Endothelial cell of umbilical vein (primary cell): ENCODE measurements at regions not wholly inside any gene's neighbourhood (a gene's known extent, or its start where the extent isn't known, plus 50 kb on each side); places are given as distances from the start of the nearest gene placed in this dataset.

Experiments used
- BruUV-seq: library from RNA; stranded (reverse); fragments of 400-500 nt; replicated peaks from 2 replicates; lab custom pipeline; 2021; lab: Mats Ljungman, UMichigan
- CTCF ChIA-PET: fragments of 300-600, 350-600 bp; sonication (Branson Sonifier 250); formaldehyde crosslinking; loops from one replicate; lab custom pipeline; 2021; ENCODE audit warnings: antibody characterized with exemption, inconsistent platforms; lab: Charles Lee
- POLR2A ChIA-PET: fragments of 300-600, 350-600 bp; sonication (Branson Sonifier 250); formaldehyde crosslinking; loops from one replicate; lab custom pipeline; 2021; ENCODE audit warnings: antibody characterized with exemption, inconsistent platforms; lab: Charles Lee
- DNase-seq: peaks from one replicate; pipeline ENCODE4 v3.0.0-alpha.2; 2011; ENCODE audit warnings: low read depth, low spot score
- FAIRE-seq: peaks from 2 replicates; lab custom pipeline; 2011; peaks lifted over from hg19 to GRCh38; lab: Jason Lieb, UNC
- H2AFZ ChIP-seq: 2 replicates; pipeline ENCODE4 v1.6.0; 2012; ENCODE audit warnings: low read depth, low read length, control low read depth, inconsistent platforms
- H3K27ac ChIP-seq: 2 replicates; pipeline ENCODE4 v1.5.1; 2011; ENCODE audit warnings: low read depth, mild to moderate bottlenecking, control low read depth, low read length, moderate library complexity; ENCODE audit not compliant: insufficient read depth
- H3K27me3 ChIP-seq, 2 experiments: 2 replicates each; pipeline versions ENCODE4 v1.6.0 to v1.6.1; 2011; ENCODE audit warnings: low read length in 2 of 2, mixed read lengths in 1 of 2; ENCODE audit not compliant: control insufficient read depth in 2 of 2, insufficient read depth in 2 of 2
- H3K36me3 ChIP-seq, 2 experiments: 2 replicates in 1 of 2; 3 replicates in 1 of 2; pipeline ENCODE4 v1.5.1; 2011; ENCODE audit warnings: low read length in 2 of 2, mild to moderate bottlenecking in 1 of 2, moderate library complexity in 1 of 2; ENCODE audit not compliant: control insufficient read depth in 2 of 2, insufficient read depth in 2 of 2; ENCODE audit errors: extremely low read depth in 1 of 2
- H3K4me1 ChIP-seq: 3 replicates; pipeline ENCODE4 v1.5.1; 2011; ENCODE audit warnings: mild to moderate bottlenecking, low read length; ENCODE audit not compliant: control insufficient read depth, insufficient read depth; ENCODE audit errors: extremely low read depth
- H3K4me2 ChIP-seq: 2 replicates; pipeline ENCODE4 v1.6.1; 2011; ENCODE audit warnings: low read length, control low read depth, mixed read lengths; ENCODE audit not compliant: insufficient read depth
- H3K4me3 ChIP-seq, 3 experiments: fragments of 200-600 bp in 1 of 3; sonication (generic), shearing (Covaris generic) in 1 of 3; replicated peaks in 1 of 3; 2 replicates each; pipeline ENCODE4 v1.5.1; 2011 to 2016; ENCODE audit warnings: control low read depth in 3 of 3, low read length in 3 of 3, mild to moderate bottlenecking in 2 of 3, inconsistent platforms in 1 of 3, low read depth in 1 of 3, moderate library complexity in 1 of 3; ENCODE audit not compliant: insufficient read depth in 1 of 3
- H3K79me2 ChIP-seq: 2 replicates; pipeline ENCODE4 v1.6.0; 2012; ENCODE audit warnings: low read length, inconsistent platforms; ENCODE audit not compliant: control insufficient read depth, insufficient read depth
- H3K9ac ChIP-seq: replicated peaks from 2 replicates; pipeline ENCODE3; 2011; ENCODE audit warnings: low read length, control low read depth; ENCODE audit not compliant: insufficient read depth; ENCODE audit errors: extremely low read depth
- H3K9me1 ChIP-seq: replicated peaks from 3 replicates; pipeline ENCODE4 v1.6.0; 2011; ENCODE audit warnings: mild to moderate bottlenecking, low read length; ENCODE audit not compliant: control insufficient read depth, insufficient read depth; ENCODE audit errors: extremely low read depth
- H3K9me3 ChIP-seq: replicated peaks from 2 replicates; pipeline ENCODE4 v1.5.1; 2012; ENCODE audit warnings: low read length, inconsistent platforms; ENCODE audit not compliant: control insufficient read depth, insufficient read depth
- H4K20me1 ChIP-seq: replicated peaks from 2 replicates; pipeline ENCODE3; 2011; ENCODE audit warnings: mild to moderate bottlenecking, low read length; ENCODE audit not compliant: control insufficient read depth, insufficient read depth; ENCODE audit errors: extremely low read depth
- FOS ChIP-seq: IDR thresholded peaks from 2 replicates; pipeline ENCODE4 v1.6.1; 2011; ENCODE audit warnings: mild to moderate bottlenecking, low read length, moderate library complexity, borderline replicate concordance; ENCODE audit not compliant: insufficient read depth
- JUN ChIP-seq: IDR thresholded peaks from 2 replicates; pipeline ENCODE4 v1.6.1; 2011; ENCODE audit warnings: borderline replicate concordance, low read depth; ENCODE audit not compliant: insufficient read length, insufficient read depth
- MAX ChIP-seq: IDR thresholded peaks from 2 replicates; pipeline ENCODE4 v1.6.1; 2011; ENCODE audit not compliant: insufficient read depth, insufficient read length
- MYC ChIP-seq: IDR thresholded peaks from one replicate; pipeline ENCODE4 v1.6.1; 2011; ENCODE audit warnings: mild to moderate bottlenecking, low read depth, low read length
- POLR2A ChIP-seq: IDR thresholded peaks from 2 replicates; pipeline ENCODE4 v1.6.1; 2012; ENCODE audit warnings: low read depth, mild to moderate bottlenecking, control low read depth, low read length
- POLR2AphosphoS5 ChIP-seq: IDR thresholded peaks from 2 replicates; pipeline ENCODE4 v1.6.1; 2012; ENCODE audit warnings: low read depth, mild to moderate bottlenecking, control low read depth, low read length, moderate library complexity; ENCODE audit not compliant: insufficient read depth
- dilution Hi-C: fragments of 300-500 bp; cut with MboI; formaldehyde crosslinking; loops from one replicate; pipeline ENCODE4 v1.15.0; 2019; ENCODE audit warnings: low sequenced_read_pairs; ENCODE audit not compliant: extremely low pct_ligation_motif_present
- intact Hi-C: fragments of 100-400 bp; cut with micrococcal nuclease; formaldehyde crosslinking; loops from one replicate; pipeline ENCODE4 v1.10.0; 2022

- TF ChIP-seq MAX (no peak), MYC (no peak), POLR2A (no peak), POLR2AphosphoS5 (no peak), JUN (no peak)
- no peak overlapping the region for H3K4me2 ChIP-seq
- H3K27me3 ChIP-seq: no peaks in the 10 kb centered on the region
- H4K20me1 ChIP-seq: no peaks in the 10 kb centered on the region
- H3K9me3 ChIP-seq: no peaks in the 10 kb centered on the region
- no peaks in the 10 kb centered on the region for H3K9me1 ChIP-seq
- no peaks in the 10 kb centered on the region for H3K36me3 ChIP-seq
- H2AFZ ChIP-seq: no peak overlapping the region
- dilution Hi-C loops (no loop called here), intact Hi-C loops (no loop called here)
- H3K27ac ChIP-seq: no peak overlapping the region
- no peaks in the 10 kb centered on the region for H3K4me1 ChIP-seq
- no TSS peak for BruUV-seq
- ChIA-PET CTCF (interaction anchor here (0.6 kb wide), 1 partner anchor 54 kb away, joined by 3 read pairs; no protein-coding TSS in a partner anchor), POLR2A (no interaction called here)
- no peak for DNase-seq
- no peak overlapping the region for H3K9ac ChIP-seq
- no peak for FAIRE-seq
- no peak overlapping the region for H3K4me3 ChIP-seq
- H3K79me2 ChIP-seq: no peaks in the 10 kb centered on the region
These were observed 143.0 kb upstream of the STXBP5 start for GRCh38 chr6:147061252-147061651.

- H3K4me1 ChIP-seq: no peaks in the 10 kb centered on the region
- H3K36me3 ChIP-seq: no peaks in the 10 kb centered on the region
- no peaks in the 10 kb centered on the region for H3K27me3 ChIP-seq
- no TSS peak for BruUV-seq
- H3K9me3 ChIP-seq: no peaks in the 10 kb centered on the region
- H3K9me1 ChIP-seq: no peaks in the 10 kb centered on the region
- intact Hi-C loops (no loop called here), dilution Hi-C loops (no loop called here)
- H3K4me3 ChIP-seq: no peak overlapping the region
- POLR2A ChIA-PET: interaction anchor here (0.6 kb wide), 1 partner anchor 927 kb away, joined by 3 read pairs; no protein-coding TSS in a partner anchor
- CTCF ChIA-PET: interaction anchor here (0.7 to 1.0 kb wide), 2 partner anchors 13 to 37 kb away, joined by 3 to 5 read pairs; no protein-coding TSS in a partner anchor
- H3K4me2 ChIP-seq: no peak overlapping the region
- H4K20me1 ChIP-seq: no peaks in the 10 kb centered on the region
- no peak overlapping the region for H3K27ac ChIP-seq
- TF ChIP-seq FOS (peak; percentile 48), MYC (no peak)
- FAIRE-seq: no peak
- DNase-seq: peak; percentile 26
- no peak overlapping the region for H2AFZ ChIP-seq
- no peaks in the 10 kb centered on the region for H3K79me2 ChIP-seq
- H3K9ac ChIP-seq: no peak overlapping the region
These were observed 140.7 kb upstream of the STXBP5 start for GRCh38 chr6:147063469-147064031.
